AG09319 (cell line): ENCODE measurements at regions not wholly inside any gene's neighbourhood (a gene's known extent, or its start where the extent isn't known, plus 50 kb on each side); places are given as distances from the start of the nearest gene placed in this dataset.

Source experiments
- DNase-seq: peaks from one replicate; pipeline ENCODE4 v3.0.0-alpha.2; 2010; ENCODE audit warnings: low read depth; ENCODE audit errors: extremely low read depth
- TF ChIP-seq, protein P1 (sequence below): IDR thresholded peaks from 2 replicates; pipeline ENCODE4 v1.5.1; 2011; ENCODE audit warnings: low read depth, mild to moderate bottlenecking, inconsistent platforms, low read length, moderate library complexity

DNA sequence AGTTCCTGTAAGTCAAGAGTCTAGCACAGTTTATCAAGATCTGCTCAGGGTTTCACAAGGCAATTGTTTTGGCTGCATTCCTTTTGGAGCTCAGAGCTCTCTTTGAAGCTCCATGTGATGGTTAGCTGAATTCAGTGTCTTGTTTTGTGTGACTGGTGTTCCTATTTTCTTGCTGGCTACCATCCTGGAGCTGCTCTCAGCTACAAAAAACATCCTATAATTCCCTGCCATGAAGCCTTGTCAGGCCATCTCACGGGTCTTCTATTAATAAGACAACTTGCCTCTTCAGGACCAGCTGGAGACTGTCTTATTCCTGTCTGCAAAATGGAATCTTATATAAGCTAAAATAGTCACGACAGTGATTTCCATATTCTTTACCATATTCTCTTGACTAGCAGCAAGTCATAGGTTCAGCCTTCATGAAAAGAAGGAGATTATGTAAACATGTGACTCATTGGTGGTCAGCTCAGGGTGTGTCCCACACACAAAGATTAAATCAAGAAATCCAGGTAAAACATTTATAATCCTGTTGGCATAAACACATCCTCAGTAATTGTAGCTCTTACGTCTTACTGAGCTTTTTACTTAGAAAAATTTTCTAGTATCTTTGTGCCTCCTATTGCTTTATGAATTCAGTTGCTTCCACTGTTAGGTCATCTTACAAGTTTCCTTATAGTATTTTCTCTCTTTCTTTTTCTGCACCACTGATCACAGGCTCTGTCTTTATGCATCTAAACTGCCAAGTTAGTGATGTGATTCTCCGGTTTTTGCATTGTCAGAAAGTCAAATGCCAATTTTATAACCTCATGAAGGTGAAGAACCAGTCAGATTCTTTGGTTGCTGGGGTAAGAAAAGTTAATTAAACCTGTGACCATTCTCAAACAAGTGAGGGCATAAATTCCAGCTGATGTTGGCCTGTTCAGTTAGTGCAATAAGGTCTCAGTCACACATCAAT lies 378.5 kb upstream of the MGAT4C start:
- TF ChIP-seq, protein P1, sequence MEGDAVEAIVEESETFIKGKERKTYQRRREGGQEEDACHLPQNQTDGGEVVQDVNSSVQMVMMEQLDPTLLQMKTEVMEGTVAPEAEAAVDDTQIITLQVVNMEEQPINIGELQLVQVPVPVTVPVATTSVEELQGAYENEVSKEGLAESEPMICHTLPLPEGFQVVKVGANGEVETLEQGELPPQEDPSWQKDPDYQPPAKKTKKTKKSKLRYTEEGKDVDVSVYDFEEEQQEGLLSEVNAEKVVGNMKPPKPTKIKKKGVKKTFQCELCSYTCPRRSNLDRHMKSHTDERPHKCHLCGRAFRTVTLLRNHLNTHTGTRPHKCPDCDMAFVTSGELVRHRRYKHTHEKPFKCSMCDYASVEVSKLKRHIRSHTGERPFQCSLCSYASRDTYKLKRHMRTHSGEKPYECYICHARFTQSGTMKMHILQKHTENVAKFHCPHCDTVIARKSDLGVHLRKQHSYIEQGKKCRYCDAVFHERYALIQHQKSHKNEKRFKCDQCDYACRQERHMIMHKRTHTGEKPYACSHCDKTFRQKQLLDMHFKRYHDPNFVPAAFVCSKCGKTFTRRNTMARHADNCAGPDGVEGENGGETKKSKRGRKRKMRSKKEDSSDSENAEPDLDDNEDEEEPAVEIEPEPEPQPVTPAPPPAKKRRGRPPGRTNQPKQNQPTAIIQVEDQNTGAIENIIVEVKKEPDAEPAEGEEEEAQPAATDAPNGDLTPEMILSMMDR, result no peak
- no peak for DNase-seq

DNA sequence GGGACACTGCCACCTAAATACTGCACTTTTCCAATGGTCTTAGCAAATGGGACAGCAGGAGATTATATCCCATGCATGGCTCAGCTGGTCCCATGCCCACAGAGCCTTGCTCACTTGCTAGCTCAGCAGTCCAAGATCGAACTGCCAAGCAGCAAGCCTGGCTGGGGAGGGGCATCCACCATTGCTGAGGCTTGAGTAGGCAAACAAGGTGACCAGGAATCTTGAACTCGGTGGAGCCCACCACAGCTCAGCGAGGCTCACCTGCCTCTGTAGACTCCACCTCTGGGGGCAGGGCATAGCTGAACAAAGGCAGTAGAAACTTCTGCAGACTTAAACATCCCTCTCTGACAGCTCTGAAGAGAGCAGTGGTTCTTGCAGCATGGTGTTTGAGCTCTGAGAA lies 370.8 kb upstream of the MGAT4C start:
- DNase-seq, result no peak
- TF ChIP-seq, protein P1, result no peak

DNA sequence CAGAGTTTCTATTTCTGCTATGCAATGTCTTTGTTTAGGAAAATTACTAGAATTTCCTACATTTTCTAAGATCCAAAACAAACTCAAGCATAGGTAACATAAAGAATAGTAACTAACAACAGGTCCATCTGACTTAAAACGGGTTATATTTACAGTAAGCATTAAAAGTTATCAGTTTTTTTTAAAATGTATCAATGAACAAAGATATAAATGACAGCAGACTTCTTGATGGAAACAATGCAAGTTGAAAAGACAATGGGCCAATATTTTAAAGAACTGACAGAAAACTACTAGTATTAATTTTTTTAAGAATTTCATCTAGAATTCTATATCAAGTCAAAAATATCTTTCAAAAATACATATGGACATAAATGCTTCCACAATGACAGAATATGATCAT lies 367.1 kb upstream of the MGAT4C start:
- TF ChIP-seq, protein P1, result no peak

DNA sequence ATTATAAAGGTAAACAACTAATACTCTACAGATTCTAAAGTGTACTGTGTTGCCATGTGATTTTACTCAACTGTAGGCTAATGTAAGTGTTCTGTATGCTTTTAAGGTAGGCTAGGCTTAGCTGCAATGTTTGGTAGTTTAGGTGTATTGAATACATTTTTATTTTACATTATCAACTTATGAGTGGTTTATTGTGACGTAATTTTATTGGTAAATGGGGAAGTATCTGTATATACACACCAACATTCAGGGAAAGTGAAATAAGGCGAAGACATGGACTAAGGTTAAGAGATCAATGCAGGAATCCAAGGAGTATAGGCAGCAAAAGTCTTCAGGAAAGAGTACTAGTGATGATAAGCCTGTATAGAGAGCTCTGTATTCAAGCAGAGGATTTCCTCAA lies 365.8 kb upstream of the MGAT4C start:
- no peak for DNase-seq
- TF ChIP-seq, protein P1, result no peak

More for the DNA sequence above, 367.1 kb upstream of the MGAT4C start:
- DNase-seq, result no peak

DNA sequence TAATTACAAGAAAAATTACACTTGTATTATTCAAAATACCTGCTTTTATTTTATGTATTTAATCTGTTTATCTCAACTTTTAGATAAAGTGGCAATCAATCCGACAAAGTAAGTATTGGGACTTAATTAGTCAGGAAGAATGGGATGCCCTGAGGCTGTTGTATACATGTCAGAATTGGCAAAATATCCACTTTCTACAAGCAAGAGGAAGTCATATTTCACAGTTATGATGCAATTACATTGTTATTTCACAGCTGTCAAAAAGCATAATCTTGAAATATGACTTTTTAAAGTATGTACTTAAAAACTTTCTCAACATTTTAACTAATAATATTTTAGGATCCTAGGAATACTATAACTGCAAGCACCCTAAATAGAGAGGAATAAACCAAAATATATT lies 357.1 kb upstream of the MGAT4C start:
- TF ChIP-seq, protein P1, result no peak

DNA sequence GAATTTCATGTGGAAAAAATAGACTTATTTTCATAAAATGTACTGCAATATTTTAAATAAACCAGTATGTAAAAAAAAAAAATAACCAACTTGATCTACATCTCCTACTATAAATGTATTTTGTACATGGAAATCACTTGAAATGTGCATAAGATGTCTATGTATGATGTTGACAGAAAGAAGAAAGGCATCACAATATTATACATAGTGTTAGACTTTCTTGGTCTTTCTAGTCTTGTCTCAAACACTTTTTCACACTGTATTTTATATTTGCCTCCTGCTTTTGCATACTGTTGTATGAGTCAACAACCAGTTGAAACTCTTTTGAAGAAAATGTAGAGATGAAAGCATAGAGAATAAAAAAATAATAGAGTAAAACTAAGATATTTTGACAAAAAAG lies 352.4 kb upstream of the MGAT4C start:
- no peak for DNase-seq
- TF ChIP-seq, protein P1, result no peak

More for the DNA sequence above, 357.1 kb upstream of the MGAT4C start:
- no peak for DNase-seq

DNA sequence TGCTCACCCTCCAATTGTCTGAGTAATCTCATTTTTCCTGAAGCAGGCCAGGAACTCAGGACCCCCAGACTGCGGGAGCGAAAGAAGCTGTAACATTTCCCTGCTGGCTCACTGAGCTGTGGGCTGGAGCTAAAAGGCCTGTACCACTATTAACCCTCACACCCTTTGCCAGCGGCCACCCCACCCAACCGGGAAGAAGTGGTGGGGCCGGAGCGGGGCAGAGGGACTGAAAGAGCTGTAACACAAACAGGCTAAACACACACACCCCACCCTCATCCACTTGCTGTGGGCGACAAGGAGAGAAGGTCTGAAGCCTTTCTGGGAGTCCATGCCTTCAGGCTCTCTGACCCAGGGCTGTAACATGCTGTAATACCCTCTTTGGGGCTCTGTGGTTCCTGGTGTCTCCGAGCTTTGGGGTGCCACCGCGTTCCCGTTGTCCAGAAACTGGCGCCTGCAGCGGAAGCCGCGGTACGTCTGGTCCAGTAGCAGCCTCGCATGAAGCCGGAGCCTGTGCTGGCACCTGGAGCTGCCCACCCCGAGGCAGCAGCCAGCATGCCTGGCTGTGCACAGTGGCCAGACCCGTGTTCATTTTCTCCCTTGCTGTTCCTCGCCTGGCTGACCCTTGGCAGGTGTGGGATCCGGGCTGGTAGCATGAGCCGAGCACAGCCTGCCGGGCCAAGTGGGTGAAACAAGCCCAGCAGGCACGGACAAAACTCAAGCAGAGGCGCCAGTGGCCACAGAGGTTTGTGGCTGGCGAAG lies 345.5 kb upstream of the MGAT4C start:
- no peak for DNase-seq
- TF ChIP-seq, protein P1, result no peak
